DMS114 treated with DMSO at 0.1 percent for 48 hours (cell line): ENCODE measurements at regions not wholly inside any gene's neighbourhood (a gene's known extent, or its start where the extent isn't known, plus 50 kb on each side); places are given as distances from the start of the nearest gene placed in this dataset.

Source experiments
- DNase-seq: peaks from one replicate; lab custom pipeline; 2025; ENCODE audit not compliant: unreplicated experiment; lab: John Stamatoyannopoulos, UW

- no peak for DNase-seq
Measured at GRCh38 chr11:19344661-19345518, 104.1 kb upstream of the E2F8 start.

DNA sequence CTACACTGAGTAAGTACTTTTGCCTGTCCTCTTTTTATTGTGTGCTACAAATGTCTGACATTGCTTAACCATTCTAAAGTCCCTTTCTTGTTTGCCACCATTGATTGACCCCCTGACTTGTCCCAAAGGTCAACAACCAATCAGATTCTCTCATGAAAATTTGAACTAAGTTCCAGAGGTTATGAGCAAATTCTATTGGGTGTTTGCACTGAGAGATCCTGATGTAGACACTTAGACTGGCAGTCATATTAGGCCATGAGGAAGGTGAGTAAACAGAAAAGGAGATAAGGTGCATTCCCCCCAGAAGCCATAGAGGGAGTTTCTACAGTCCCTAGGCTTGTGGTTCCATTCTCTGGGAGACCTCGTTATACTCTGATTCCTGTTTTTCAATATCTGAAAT, 101.3 kb upstream of the E2F8 start:
- no peak for DNase-seq

- no peak for DNase-seq
Measured at GRCh38 chr11:19338375-19338774, 97.6 kb upstream of the E2F8 start.

DNA sequence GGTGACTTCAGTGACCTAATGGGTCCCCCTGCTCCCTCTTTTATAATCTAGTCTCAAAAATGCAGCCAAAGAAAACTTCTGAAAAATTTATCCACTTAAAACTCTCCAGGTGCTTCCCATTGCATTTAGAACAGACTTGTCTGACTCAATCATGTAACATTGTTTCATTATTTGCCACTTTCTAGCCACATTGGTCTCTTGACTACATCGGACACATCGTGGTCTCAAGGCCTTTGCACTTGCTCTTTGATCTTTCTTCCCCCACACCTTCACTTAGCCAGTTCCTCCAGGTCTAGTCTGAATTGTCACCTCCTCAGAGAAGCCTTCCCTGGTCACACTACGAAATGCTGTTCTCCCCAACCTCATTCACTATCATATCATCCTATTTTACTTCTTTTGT, 97.0 kb upstream of the E2F8 start:
- no peak for DNase-seq

- no peak for DNase-seq
Measured at GRCh38 chr11:19336331-19336730, 95.6 kb upstream of the E2F8 start.

- no peak for DNase-seq
Measured at GRCh38 chr11:19332476-19332875, 91.7 kb upstream of the E2F8 start.

GRCh38 chr11:19330416-19330815, 89.7 kb upstream of the E2F8 start:
- no peak for DNase-seq

- DNase-seq: no peak
Measured at GRCh38 chr11:19329970-19330369, 89.2 kb upstream of the E2F8 start.

DNA sequence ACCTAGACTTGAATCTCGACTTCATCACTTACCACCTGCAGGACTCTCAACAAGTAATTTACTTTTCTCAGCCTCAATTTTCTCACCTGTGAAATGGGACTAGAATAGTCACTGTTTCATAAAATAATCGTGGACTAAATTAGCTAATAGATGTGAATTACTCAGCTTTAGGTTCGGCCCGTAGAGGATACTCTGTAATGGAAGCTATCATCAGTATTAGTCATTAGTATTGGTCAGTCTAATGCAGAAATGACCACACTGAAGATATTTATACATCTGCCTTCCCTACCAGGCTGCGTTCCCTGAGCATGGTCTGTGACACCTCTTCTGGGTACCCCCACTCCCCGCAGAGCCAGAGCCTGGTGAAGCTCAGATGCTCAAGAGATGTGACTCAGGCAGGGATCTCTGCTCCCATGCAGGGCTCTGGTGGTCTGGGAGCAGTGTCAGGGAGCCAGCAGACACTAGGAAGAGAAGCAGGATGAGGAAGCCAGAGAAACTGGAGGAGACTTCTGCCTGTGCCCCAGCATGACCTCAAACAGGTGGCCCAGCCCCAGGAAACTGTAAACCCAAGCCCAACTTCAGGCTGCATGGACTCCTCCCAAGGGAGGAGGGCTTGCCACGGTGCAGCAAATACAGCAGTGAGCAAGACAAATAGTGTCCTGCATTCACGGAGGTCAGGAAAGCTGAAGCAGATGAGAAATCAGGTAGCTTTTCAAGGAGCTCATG, 88.0 kb upstream of the E2F8 start:
- no peak for DNase-seq

- DNase-seq: no peak
Measured at GRCh38 chr11:19327280-19327679, 86.5 kb upstream of the E2F8 start.

DNA sequence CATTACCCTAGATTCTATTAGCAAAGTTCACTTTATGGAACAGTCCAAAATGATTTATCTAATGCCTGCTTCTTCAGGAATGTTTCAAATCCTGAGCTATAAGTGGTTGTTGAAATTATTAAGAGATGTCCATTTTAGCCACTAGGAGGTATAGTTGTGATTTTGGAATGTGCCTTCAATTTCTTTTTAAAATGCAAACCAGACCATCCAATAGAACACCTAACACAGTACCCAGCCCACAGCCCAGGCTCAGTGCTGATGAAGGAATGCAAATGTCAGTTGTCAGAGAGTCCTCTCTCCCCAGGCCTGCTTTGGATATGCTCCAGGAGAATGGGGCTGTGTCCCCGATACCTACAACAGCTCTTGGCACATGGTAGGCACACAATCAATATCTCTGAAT, 85.8 kb upstream of the E2F8 start:
- DNase-seq: no peak

GRCh38 chr11:19323502-19323901, 82.8 kb upstream of the E2F8 start:
- DNase-seq: no peak

DNA sequence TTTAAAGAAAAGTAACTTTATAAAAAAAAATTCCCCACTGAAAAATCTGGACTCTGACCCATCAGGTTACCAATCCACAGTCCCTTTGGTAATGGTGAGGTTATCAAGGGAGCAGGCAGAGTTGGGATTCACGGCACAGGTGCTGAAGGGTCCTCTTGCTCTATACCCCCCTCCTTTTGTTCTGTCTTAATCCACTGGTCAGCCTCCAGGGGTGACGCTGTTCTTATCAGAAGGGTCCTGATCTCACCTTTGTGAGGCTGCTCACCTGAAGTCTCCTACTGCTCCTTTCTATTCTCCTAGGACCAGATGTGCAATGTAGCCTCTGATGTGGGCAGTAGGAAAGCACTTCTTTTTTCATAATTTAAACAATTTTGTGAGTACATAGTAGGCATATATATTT, 80.6 kb upstream of the E2F8 start:
- DNase-seq: no peak

- no peak for DNase-seq
Measured at GRCh38 chr11:19320827-19321226, 80.1 kb upstream of the E2F8 start.

DNA sequence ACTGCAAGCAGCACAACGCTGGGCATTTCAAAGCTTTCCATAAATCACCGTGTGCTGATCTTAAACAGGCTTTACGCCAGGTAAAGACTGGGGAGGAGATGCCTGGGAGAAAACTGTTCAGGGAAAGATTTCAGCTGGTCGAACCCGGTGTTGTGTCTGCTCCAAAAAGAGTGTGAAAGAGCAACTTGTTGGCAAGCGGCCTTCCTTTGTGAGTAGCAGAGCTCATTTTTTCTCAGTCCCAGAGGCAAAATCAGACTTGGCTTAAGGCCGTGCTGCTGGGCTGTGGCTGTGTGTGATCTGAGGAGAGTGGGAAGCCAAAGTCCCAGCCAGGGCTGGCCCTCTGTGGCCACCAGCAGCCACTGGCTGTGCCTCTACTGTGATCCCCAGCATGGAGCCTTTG, 75.7 kb upstream of the E2F8 start:
- DNase-seq: no peak

DNA sequence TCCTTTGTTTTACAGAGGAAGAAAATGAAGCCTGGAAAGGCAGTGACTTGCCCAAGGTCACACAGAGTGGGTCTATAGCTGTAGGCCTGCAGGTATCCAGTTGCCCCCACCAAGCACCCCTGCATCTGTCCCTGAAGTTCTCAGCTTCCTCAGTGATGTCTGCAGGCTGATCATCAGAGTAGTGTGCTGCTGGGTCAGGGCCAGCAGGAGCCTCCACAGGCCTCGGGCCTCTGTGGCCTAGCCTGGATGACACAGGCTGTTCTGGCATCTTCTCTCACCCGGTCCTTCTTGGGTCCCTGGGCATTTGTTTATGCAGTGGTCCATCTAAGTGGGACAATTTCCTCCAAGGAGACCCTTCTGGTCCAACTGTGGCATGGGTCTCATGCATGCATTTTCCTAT, 74.8 kb upstream of the E2F8 start:
- no peak for DNase-seq

GRCh38 chr11:19313140-19313539, 72.4 kb upstream of the E2F8 start:
- no peak for DNase-seq

DNA sequence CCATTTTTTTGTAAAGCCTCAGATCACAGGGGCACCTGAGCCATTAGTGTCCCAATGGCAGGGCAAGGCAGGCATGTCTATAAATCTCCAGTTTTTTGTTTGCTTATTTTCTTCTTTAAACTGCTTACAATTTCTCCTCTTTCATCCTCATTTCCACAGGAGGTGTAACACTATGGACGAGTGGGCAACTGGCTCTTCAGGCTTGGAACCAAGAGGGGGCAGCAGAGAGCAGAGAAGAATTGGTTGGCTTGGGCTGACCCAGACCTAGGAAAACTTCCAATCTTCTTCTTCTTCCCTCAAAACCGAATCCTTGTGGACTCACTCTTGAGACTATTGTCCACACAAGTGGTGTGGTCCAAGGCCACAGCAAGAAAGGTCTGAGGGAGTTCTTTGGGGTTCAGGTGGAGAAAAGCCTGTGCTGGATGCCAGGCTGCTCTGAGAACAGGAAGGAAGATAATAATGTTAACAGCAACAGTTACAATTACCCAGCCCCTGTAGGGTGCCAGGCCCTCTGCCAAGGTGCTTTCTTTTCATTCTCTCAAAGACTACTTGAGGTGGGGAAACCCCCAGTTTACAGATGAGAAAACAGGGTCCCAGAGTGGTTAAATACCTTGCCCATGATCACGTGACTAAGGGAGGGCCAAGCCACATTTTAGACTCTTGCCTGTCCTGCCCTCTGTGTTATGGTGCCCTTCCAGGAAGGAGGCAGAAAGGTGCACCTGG, 70.7 kb upstream of the E2F8 start:
- DNase-seq: no peak

- no peak for DNase-seq
Measured at GRCh38 chr11:19307498-19307897, 66.8 kb upstream of the E2F8 start.

DNA sequence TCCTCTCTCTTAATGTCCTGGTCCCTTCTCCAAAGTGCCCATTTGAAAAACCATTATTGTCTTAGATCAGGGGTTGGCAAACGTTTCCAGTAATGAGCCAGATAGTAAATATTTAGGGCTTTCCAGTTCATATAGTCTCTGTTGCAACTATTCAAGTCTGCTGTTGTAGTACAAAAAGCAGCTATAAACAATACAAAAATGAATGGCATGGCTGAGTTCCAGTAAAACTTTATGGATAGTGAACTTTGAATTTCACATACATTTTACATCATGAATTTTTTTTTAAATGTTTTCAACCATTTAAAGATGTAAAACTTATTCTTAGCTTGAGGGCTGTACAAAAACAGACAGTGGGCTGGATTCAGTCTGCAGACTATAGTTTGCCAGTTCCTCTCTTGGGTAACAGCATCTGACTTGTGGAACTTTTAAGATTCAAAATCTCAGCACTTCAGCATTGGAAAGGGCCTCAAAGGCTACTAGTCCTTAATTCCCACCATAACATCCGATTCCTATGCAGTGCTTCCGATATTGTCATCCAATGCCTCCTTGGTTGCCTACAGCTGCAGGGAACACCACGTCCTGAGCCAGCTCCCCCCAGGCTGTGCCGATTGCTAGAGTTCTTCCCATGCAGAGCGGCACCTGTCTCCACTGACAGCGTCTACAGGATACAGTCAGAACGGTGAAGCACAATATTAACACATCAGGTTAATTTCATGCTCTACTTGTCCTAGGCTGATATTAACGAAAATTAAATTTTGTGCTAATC, 65.6 kb upstream of the E2F8 start:
- DNase-seq: no peak

DNA sequence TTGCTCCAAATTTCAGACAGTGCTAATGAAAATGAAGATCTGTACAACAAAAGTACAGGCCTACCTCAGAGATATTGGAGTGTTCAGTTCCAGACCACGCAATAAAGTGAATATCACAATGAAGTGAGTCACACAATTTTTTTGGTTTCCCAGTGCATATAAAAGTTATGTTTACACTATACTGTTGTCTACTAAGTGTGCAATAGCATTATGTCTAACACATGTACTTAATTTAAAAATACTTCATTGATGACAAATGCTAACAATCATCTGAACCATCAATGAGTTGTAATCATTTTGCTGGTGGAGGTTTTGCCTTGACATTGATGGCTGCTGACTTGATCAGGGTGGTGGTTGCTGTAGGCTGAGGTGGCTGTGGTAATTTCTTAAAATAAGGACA, 60.6 kb upstream of the E2F8 start:
- no peak for DNase-seq
